ENCODE measurements at regions not wholly inside any gene's neighbourhood (a gene's known extent, or its start where the extent isn't known, plus 50 kb on each side); places are given as distances from the start of the nearest gene placed in this dataset.

GRCh38 chr5:38789134-38789533, 56.7 kb upstream of the OSMR start:
- no peaks in the 10 kb centered on the region for H3K27me3 ChIP-seq (ENCODE audit: control insufficient read depth in 1 of 2, insufficient read depth in 2 of 2, low read length in 2 of 2)
- no peaks in the 10 kb centered on the region for H3K36me3 ChIP-seq (ENCODE audit: insufficient read depth, low read length)
- Mint-ChIP-seq H3K9me3 (peaks cover 2% of the 10 kb centered on the region), H3K4me3 (no peak overlapping the region), H3K27me3 (peaks cover 33% of the 10 kb centered on the region), H3K27ac (no peak overlapping the region), H3K4me1 (ENCODE audit: low read depth) (no peaks in the 10 kb centered on the region), H3K36me3 (ENCODE audit: low read depth) (no peaks in the 10 kb centered on the region)
- ChIA-PET CTCF (no interaction called here), POLR2A (no interaction called here)
- H3K9me3 ChIP-seq (ENCODE audit: control insufficient read depth in 1 of 2, insufficient read depth in 1 of 2, low read length in 2 of 2): peaks cover 0 to 10% of the 10 kb centered on the region in 2 experiments
- H3K4me1 ChIP-seq (ENCODE audit: insufficient read depth, low read length): no peaks in the 10 kb centered on the region
- intact Hi-C loops (cut with DNase I, micrococcal nuclease): no loop called here
- H3K27ac ChIP-seq (ENCODE audit: low read depth in 1 of 2, low read length in 2 of 2): no peak overlapping the region
- DNase-seq (no peak), ATAC-seq (ENCODE audit: poor library complexity) (no peak)
- TF ChIP-seq CTCF (IDR thresholded peaks at IDR 0.05): no peak
- H3K4me3 ChIP-seq (ENCODE audit: low read length): no peak overlapping the region

DNA sequence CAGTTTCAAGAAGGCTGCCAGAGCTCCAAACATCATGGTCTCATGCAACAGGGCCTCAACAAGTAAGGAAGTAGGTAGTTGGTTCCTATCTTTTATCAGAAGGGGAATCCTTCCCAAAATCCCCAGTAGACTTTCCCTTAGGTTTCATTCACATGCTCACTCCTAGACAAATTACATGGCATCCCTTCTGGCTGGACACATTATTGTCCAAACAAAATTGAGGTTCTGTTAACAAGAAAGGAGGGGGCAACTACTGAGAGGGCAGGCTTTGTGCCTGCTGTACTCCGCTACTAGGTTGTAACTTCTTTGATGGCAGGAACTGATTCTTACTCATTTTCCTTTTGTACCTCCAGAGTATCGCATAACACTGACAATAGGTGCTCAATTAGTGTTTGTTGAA, 56.0 kb upstream of the OSMR start:
- no peak for TF ChIP-seq CTCF (IDR thresholded peaks at IDR 0.05)
- peaks cover 2% of the 10 kb centered on the region for H3K9me3 Mint-ChIP-seq
- Histone ChIP-seq H3K4me1 (ENCODE audit: insufficient read depth, low read length) (no peaks in the 10 kb centered on the region), H3K9me3 (ENCODE audit: control insufficient read depth in 1 of 2, insufficient read depth in 1 of 2, low read length in 2 of 2) (peaks cover 0 to 10% of the 10 kb centered on the region in 2 experiments), H3K36me3 (ENCODE audit: insufficient read depth, low read length) (no peaks in the 10 kb centered on the region), H3K4me3 (ENCODE audit: low read length) (no peak overlapping the region), H3K27me3 (ENCODE audit: control insufficient read depth in 1 of 2, insufficient read depth in 2 of 2, low read length in 2 of 2) (no peaks in the 10 kb centered on the region), H3K27ac (ENCODE audit: low read depth in 1 of 2, low read length in 2 of 2) (no peak overlapping the region)
- no peak overlapping the region for H3K4me3 Mint-ChIP-seq
- intact Hi-C loops (cut with DNase I, micrococcal nuclease): no loop called here
- no peaks in the 10 kb centered on the region for H3K4me1 Mint-ChIP-seq (ENCODE audit: low read depth)
- H3K27ac Mint-ChIP-seq: no peak overlapping the region
- ATAC-seq (ENCODE audit: poor library complexity): no peak
- ChIA-PET CTCF (no interaction called here), POLR2A (no interaction called here)
- H3K36me3 Mint-ChIP-seq (ENCODE audit: low read depth): no peaks in the 10 kb centered on the region
- DNase-seq: no peak
- peaks cover 32% of the 10 kb centered on the region for H3K27me3 Mint-ChIP-seq

- H3K36me3 ChIP-seq (ENCODE audit: insufficient read depth, low read length): no peaks in the 10 kb centered on the region
- no peak for DNase-seq
- H3K4me3 Mint-ChIP-seq: no peak overlapping the region
- intact Hi-C loops (cut with DNase I, micrococcal nuclease): no loop called here
- H3K27me3 Mint-ChIP-seq: peaks cover 37% of the 10 kb centered on the region
- H3K4me1 ChIP-seq (ENCODE audit: insufficient read depth, low read length): no peaks in the 10 kb centered on the region
- H3K9me3 ChIP-seq (ENCODE audit: control insufficient read depth in 1 of 2, insufficient read depth in 1 of 2, low read length in 2 of 2): peaks cover 0 to 10% of the 10 kb centered on the region in 2 experiments
- no peaks in the 10 kb centered on the region for H3K27me3 ChIP-seq (ENCODE audit: control insufficient read depth in 1 of 2, insufficient read depth in 2 of 2, low read length in 2 of 2)
- CTCF ChIA-PET: no interaction called here
- no peak for ATAC-seq (ENCODE audit: poor library complexity)
- TF ChIP-seq CTCF (IDR thresholded peaks at IDR 0.05): no peak
- peaks cover 2% of the 10 kb centered on the region for H3K9me3 Mint-ChIP-seq
- no peak overlapping the region for H3K27ac Mint-ChIP-seq
- no peak overlapping the region for H3K4me3 ChIP-seq (ENCODE audit: low read length)
- H3K36me3 Mint-ChIP-seq (ENCODE audit: low read depth): no peaks in the 10 kb centered on the region
- POLR2A ChIA-PET: no interaction called here
- H3K4me1 Mint-ChIP-seq (ENCODE audit: low read depth): no peaks in the 10 kb centered on the region
- no peak overlapping the region for H3K27ac ChIP-seq (ENCODE audit: low read depth in 1 of 2, low read length in 2 of 2)
Observed at GRCh38 chr5:38790268-38790667, 55.5 kb upstream of the OSMR start.

Measured in CD4-positive, alpha-beta T cell (primary cell).